SK-N-SH (cell line): ENCODE measurements at regions not wholly inside any gene's neighbourhood (a gene's known extent, or its start where the extent isn't known, plus 50 kb on each side); places are given as distances from the start of the nearest gene placed in this dataset.

Experiments
- CTCF ChIA-PET: fragments of 300-600, 350-600 bp; formaldehyde crosslinking; extraction: SDS; loops from one replicate; lab custom pipeline; 2021; lab: Yijun Ruan, JAX
- POLR2A ChIA-PET: fragments of 350-600 bp; sonication (Branson Sonifier 250); formaldehyde crosslinking; extraction: SDS; loops from one replicate; lab custom pipeline; 2020; ENCODE audit warnings: antibody characterized with exemption, inconsistent platforms; lab: Yijun Ruan, JAX
- DNase-seq: peaks from one replicate; pipeline ENCODE4 v3.0.0; 2012
- H2AFZ ChIP-seq: fragments of 200-600 bp; sonication (generic); 2 replicates; pipeline ENCODE4 v1.8.1; 2016; ENCODE audit warnings: antibody characterized with exemption, mild to moderate bottlenecking, low read depth
- H3F3A ChIP-seq: fragments of 200-600 bp; sonication (generic); replicated peaks from 2 replicates; pipeline ENCODE3; 2016; ENCODE audit warnings: antibody characterized with exemption, mild to moderate bottlenecking; ENCODE audit not compliant: insufficient read depth
- H3K27ac ChIP-seq, 2 experiments: fragments of 200-500 bp in 1 of 2; fragments of 200-600 bp in 1 of 2; sonication (Bioruptor generic) in 1 of 2; sonication (generic), shearing (Covaris generic) in 1 of 2; 2 replicates each; pipeline versions ENCODE4 v1.5.1 to v1.6.1; 2014 to 2016; ENCODE audit warnings: low read depth in 2 of 2, inconsistent platforms in 1 of 2, low read length in 1 of 2, mild to moderate bottlenecking in 1 of 2, mixed read lengths in 1 of 2
- H3K27me3 ChIP-seq: fragments of 200-600 bp; sonication (generic), shearing (Covaris generic); 2 replicates; pipeline ENCODE4 v1.6.1; 2016; ENCODE audit warnings: mixed run types; ENCODE audit not compliant: insufficient read depth
- H3K36me3 ChIP-seq, 2 experiments: fragments of 200-500 bp in 1 of 2; fragments of 200-600 bp in 1 of 2; sonication (Bioruptor generic) in 1 of 2; sonication (generic) in 1 of 2; replicated peaks in 1 of 2; 2 replicates each; pipeline versions ENCODE3 to v1.5.1; 2014 to 2016; ENCODE audit warnings: low read length in 1 of 2, mild to moderate bottlenecking in 1 of 2; ENCODE audit not compliant: insufficient read depth in 2 of 2, control insufficient read depth in 1 of 2
- H3K4me1 ChIP-seq, 2 experiments: fragments of 200-500 bp in 1 of 2; fragments of 200-600 bp in 1 of 2; sonication (Bioruptor generic) in 1 of 2; sonication (generic), shearing (Covaris generic) in 1 of 2; 2 replicates each; pipeline versions ENCODE4 v1.5.1 to v1.6.1; 2014 to 2016; ENCODE audit warnings: low read depth in 1 of 2, low read length in 1 of 2, mixed run types in 1 of 2; ENCODE audit not compliant: insufficient read depth in 2 of 2, control insufficient read depth in 1 of 2
- H3K4me2 ChIP-seq: fragments of 200-600 bp; sonication (generic), shearing (Covaris generic); 2 replicates; pipeline ENCODE4 v1.6.1; 2017; ENCODE audit warnings: mixed run types
- H3K4me3 ChIP-seq, 2 experiments: fragments of 200-500 bp in 1 of 2; fragments of 200-600 bp in 1 of 2; sonication (Bioruptor generic) in 1 of 2; sonication (generic), shearing (Covaris generic) in 1 of 2; 2 replicates each; pipeline versions ENCODE4 v1.5.1 to v1.8.1; 2014 to 2016; ENCODE audit warnings: low read depth in 2 of 2, inconsistent platforms in 1 of 2, low read length in 1 of 2, mild to moderate bottlenecking in 1 of 2, mixed read lengths in 1 of 2, moderate library complexity in 1 of 2
- H3K79me2 ChIP-seq: fragments of 200-600 bp; sonication (generic); 2 replicates; pipeline ENCODE4 v1.8.1; 2017; ENCODE audit warnings: mild to moderate bottlenecking; ENCODE audit not compliant: insufficient read depth
- H3K9ac ChIP-seq: fragments of 200-600 bp; sonication (generic); 2 replicates; pipeline ENCODE4 v1.6.1; 2017; ENCODE audit warnings: mixed run types
- H3K9me2 ChIP-seq: fragments of 200-600 bp; sonication (generic); 2 replicates; pipeline ENCODE4 v1.6.1; 2017; ENCODE audit warnings: mixed run types
- H3K9me3 ChIP-seq: fragments of 200-600 bp; sonication (generic); 2 replicates; pipeline ENCODE4 v1.6.1; 2017; ENCODE audit warnings: mixed run types, mild to moderate bottlenecking, moderate library complexity
- H4K20me1 ChIP-seq: fragments of 200-600 bp; sonication (generic); 2 replicates; pipeline ENCODE4 v1.6.1; 2017; ENCODE audit warnings: mild to moderate bottlenecking, mixed run types; ENCODE audit not compliant: insufficient read depth
- CHD2 ChIP-seq: fragments of 150-350 bp; IDR thresholded peaks from 2 replicates; pipeline ENCODE4 v1.6.1; 2018; ENCODE audit warnings: low read length; ENCODE audit not compliant: partially characterized antibody
- FOSL2 ChIP-seq: IDR thresholded peaks from 2 replicates; pipeline ENCODE4 v1.4.0; 2012; ENCODE audit warnings: low read depth, mild to moderate bottlenecking, moderate library complexity, borderline replicate concordance
- FOXJ3 ChIP-seq: sonication (generic); formaldehyde crosslinking; IDR thresholded peaks from 2 replicates; pipeline ENCODE4 v1.5.1; 2020; ENCODE audit warnings: mild to moderate bottlenecking, missing genetic modification reagents
- MEF2A ChIP-seq: IDR thresholded peaks from 2 replicates; pipeline ENCODE4 v1.4.0; 2012; ENCODE audit warnings: low read depth, borderline replicate concordance
- MXI1 ChIP-seq: IDR thresholded peaks from 2 replicates; pipeline ENCODE4 v1.6.1; 2012; ENCODE audit warnings: mild to moderate bottlenecking, low read depth, low read length, improper control_type of control experiment
- RAD21 ChIP-seq: IDR thresholded peaks from 2 replicates; pipeline ENCODE4 v1.6.1; 2012; ENCODE audit warnings: mild to moderate bottlenecking, low read length
- TAF1 ChIP-seq: IDR thresholded peaks from 2 replicates; pipeline ENCODE4 v1.6.1; 2012; ENCODE audit warnings: low read depth, mild to moderate bottlenecking, low read length, moderate library complexity, borderline replicate concordance
- TCF12 ChIP-seq: IDR thresholded peaks from 2 replicates; pipeline ENCODE4 v1.4.0; 2012
- TEAD4 ChIP-seq: IDR thresholded peaks from 2 replicates; pipeline ENCODE4 v1.4.0; 2012; ENCODE audit warnings: mild to moderate bottlenecking, borderline replicate concordance; ENCODE audit not compliant: insufficient read depth
- WGBS: methylation state at CpG from one replicate; pipeline ENCODE4 v1.1.6; 2017; ENCODE audit warnings: low lambda C conversion rate; 5-methylcytosine and 5-hydroxymethylcytosine counted together
- TF ChIP-seq, protein P1 (sequence below): fragments of 150-350 bp; IDR thresholded peaks from 2 replicates; pipeline ENCODE4 v1.6.1; 2016; ENCODE audit warnings: mild to moderate bottlenecking, low read depth, low read length
- TF ChIP-seq, protein P2 (sequence below): IDR thresholded peaks from 2 replicates; pipeline ENCODE4 v1.6.1; 2012; ENCODE audit warnings: mild to moderate bottlenecking, low read depth, low read length, moderate library complexity
- TF ChIP-seq, protein P3 (sequence below): IDR thresholded peaks from 2 replicates; pipeline ENCODE4 v1.4.0; 2012; ENCODE audit warnings: low read depth, borderline replicate concordance
- TF ChIP-seq, protein P4 (sequence below): IDR thresholded peaks from 2 replicates; pipeline ENCODE4 v1.4.0; 2012; ENCODE audit warnings: low read depth, borderline replicate concordance

DNA sequence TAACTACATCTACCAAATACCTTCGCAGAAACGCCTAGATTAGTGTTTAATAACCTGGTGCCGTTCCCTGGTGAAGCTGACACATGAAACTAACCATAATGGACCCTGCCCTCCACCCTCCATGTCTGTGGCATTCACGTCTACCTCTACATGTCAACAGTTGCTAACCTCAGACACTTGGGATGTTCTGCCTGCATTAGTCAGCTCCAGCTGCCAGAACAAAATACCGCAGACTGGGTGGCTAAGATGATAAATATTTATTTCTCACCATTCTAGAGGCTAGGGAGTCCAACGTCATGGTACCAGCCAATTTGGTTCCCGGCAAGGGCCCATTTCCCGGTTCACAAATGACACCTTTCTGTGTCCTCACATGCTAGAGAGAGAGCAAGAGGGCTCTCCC, 118.5 kb upstream of the CHST15 start:
- no peaks in the 10 kb centered on the region for H3K9me3 ChIP-seq

More for the DNA sequence above, 118.5 kb upstream of the CHST15 start:
- no peak for DNase-seq
- no peak overlapping the region for H3K9ac ChIP-seq
- no peaks in the 10 kb centered on the region for H4K20me1 ChIP-seq
- H3K79me2 ChIP-seq: no peaks in the 10 kb centered on the region
- H3K27me3 ChIP-seq: no peaks in the 10 kb centered on the region
- ChIA-PET CTCF (no interaction called here), POLR2A (no interaction called here)
- H3K9me2 ChIP-seq: no peaks in the 10 kb centered on the region
- H3K4me1 ChIP-seq: no peaks in the 10 kb centered on the region
- 34% methylated on average over 8 of the region's 8 CpGs for WGBS
- no peak overlapping the region for H3K4me2 ChIP-seq
- no peak overlapping the region for H3K27ac ChIP-seq
- H3K36me3 ChIP-seq: no peaks in the 10 kb centered on the region
- H3K4me3 ChIP-seq: no peak overlapping the region
- H2AFZ ChIP-seq: no peak overlapping the region
- no peaks in the 10 kb centered on the region for H3F3A ChIP-seq
- TF ChIP-seq FOXJ3 (CRISPR knock-in tag): no peak
- no peak for TF ChIP-seq CHD2
- TF ChIP-seq TAF1: no peak
- no peak for TF ChIP-seq MEF2A
- TF ChIP-seq MXI1: no peak
- TF ChIP-seq RAD21: no peak
- TF ChIP-seq, protein P1, sequence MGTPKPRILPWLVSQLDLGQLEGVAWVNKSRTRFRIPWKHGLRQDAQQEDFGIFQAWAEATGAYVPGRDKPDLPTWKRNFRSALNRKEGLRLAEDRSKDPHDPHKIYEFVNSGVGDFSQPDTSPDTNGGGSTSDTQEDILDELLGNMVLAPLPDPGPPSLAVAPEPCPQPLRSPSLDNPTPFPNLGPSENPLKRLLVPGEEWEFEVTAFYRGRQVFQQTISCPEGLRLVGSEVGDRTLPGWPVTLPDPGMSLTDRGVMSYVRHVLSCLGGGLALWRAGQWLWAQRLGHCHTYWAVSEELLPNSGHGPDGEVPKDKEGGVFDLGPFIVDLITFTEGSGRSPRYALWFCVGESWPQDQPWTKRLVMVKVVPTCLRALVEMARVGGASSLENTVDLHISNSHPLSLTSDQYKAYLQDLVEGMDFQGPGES: no peak
- TF ChIP-seq, protein P2, sequence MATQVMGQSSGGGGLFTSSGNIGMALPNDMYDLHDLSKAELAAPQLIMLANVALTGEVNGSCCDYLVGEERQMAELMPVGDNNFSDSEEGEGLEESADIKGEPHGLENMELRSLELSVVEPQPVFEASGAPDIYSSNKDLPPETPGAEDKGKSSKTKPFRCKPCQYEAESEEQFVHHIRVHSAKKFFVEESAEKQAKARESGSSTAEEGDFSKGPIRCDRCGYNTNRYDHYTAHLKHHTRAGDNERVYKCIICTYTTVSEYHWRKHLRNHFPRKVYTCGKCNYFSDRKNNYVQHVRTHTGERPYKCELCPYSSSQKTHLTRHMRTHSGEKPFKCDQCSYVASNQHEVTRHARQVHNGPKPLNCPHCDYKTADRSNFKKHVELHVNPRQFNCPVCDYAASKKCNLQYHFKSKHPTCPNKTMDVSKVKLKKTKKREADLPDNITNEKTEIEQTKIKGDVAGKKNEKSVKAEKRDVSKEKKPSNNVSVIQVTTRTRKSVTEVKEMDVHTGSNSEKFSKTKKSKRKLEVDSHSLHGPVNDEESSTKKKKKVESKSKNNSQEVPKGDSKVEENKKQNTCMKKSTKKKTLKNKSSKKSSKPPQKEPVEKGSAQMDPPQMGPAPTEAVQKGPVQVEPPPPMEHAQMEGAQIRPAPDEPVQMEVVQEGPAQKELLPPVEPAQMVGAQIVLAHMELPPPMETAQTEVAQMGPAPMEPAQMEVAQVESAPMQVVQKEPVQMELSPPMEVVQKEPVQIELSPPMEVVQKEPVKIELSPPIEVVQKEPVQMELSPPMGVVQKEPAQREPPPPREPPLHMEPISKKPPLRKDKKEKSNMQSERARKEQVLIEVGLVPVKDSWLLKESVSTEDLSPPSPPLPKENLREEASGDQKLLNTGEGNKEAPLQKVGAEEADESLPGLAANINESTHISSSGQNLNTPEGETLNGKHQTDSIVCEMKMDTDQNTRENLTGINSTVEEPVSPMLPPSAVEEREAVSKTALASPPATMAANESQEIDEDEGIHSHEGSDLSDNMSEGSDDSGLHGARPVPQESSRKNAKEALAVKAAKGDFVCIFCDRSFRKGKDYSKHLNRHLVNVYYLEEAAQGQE: no peak
- TF ChIP-seq TCF12: no peak
- TF ChIP-seq, protein P3, sequence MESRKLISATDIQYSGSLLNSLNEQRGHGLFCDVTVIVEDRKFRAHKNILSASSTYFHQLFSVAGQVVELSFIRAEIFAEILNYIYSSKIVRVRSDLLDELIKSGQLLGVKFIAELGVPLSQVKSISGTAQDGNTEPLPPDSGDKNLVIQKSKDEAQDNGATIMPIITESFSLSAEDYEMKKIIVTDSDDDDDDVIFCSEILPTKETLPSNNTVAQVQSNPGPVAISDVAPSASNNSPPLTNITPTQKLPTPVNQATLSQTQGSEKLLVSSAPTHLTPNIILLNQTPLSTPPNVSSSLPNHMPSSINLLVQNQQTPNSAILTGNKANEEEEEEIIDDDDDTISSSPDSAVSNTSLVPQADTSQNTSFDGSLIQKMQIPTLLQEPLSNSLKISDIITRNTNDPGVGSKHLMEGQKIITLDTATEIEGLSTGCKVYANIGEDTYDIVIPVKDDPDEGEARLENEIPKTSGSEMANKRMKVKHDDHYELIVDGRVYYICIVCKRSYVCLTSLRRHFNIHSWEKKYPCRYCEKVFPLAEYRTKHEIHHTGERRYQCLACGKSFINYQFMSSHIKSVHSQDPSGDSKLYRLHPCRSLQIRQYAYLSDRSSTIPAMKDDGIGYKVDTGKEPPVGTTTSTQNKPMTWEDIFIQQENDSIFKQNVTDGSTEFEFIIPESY: no peak
- TF ChIP-seq, protein P4, sequence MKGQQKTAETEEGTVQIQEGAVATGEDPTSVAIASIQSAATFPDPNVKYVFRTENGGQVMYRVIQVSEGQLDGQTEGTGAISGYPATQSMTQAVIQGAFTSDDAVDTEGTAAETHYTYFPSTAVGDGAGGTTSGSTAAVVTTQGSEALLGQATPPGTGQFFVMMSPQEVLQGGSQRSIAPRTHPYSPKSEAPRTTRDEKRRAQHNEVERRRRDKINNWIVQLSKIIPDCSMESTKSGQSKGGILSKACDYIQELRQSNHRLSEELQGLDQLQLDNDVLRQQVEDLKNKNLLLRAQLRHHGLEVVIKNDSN: no peak
- TF ChIP-seq TEAD4: no peak
- TF ChIP-seq FOSL2: no peak
